ENCODE measurements at regions not wholly inside any gene's neighbourhood (a gene's known extent, or its start where the extent isn't known, plus 50 kb on each side); places are given as distances from the start of the nearest gene placed in this dataset.

DNA sequence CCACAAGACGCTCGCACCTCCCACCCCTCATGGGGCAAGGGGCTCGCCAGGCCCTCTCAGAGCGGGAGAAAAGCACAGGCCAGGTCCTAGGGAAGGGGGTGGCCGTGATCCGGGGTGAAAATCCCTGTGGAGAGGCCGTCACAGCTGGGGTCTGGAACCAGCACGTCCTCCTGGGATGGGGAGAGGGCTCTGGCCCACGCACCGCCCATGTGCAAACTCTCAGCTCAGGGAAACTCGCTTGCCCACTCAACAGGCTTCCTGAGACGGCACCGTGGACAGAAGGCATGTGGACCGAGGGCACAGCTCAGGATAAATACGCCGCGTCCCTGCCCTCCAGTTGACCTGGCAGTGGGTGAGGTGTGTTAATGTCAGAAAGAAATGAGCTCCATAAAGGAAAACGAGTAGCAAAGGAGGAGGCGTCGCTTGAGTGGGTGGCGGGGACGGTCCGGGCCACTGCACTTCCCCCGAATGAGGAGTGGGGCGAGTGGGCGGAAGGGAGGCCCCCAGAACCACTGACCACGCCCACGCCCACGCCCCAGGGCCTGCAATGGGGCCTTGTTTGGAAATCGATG, 57.6 kb upstream of the GALNT9 start:
- TF ChIP-seq OSR1 (CRISPR knock-in tag; IDR thresholded peaks at IDR 0.05) = no peak
- no peak for TF ChIP-seq TSHZ2 (CRISPR knock-in tag; IDR thresholded peaks at IDR 0.05)
- TF ChIP-seq, protein P1, sequence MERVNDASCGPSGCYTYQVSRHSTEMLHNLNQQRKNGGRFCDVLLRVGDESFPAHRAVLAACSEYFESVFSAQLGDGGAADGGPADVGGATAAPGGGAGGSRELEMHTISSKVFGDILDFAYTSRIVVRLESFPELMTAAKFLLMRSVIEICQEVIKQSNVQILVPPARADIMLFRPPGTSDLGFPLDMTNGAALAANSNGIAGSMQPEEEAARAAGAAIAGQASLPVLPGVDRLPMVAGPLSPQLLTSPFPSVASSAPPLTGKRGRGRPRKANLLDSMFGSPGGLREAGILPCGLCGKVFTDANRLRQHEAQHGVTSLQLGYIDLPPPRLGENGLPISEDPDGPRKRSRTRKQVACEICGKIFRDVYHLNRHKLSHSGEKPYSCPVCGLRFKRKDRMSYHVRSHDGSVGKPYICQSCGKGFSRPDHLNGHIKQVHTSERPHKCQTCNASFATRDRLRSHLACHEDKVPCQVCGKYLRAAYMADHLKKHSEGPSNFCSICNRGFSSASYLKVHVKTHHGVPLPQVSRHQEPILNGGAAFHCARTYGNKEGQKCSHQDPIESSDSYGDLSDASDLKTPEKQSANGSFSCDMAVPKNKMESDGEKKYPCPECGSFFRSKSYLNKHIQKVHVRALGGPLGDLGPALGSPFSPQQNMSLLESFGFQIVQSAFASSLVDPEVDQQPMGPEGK (CRISPR knock-in tag; IDR thresholded peaks at IDR 0.05; ENCODE audit: borderline replicate concordance) = no peak
- TF ChIP-seq CSRNP3 (CRISPR knock-in tag; IDR thresholded peaks at IDR 0.05) = no peak
- TF ChIP-seq ZNF8 (CRISPR knock-in tag; IDR thresholded peaks at IDR 0.05) = no peak
- no peak for TF ChIP-seq ZFP30 (CRISPR knock-in tag; IDR thresholded peaks at IDR 0.05)

Data from SK-N-SH treated with all-trans-retinoic acid at 6 μM for 48 hours (cell line).